AG04450 (cell line): ENCODE measurements at regions not wholly inside any gene's neighbourhood (a gene's known extent, or its start where the extent isn't known, plus 50 kb on each side); places are given as distances from the start of the nearest gene placed in this dataset.

Experiments
- CTCF ChIA-PET: fragments of 300-600, 350-600 bp; formaldehyde crosslinking; extraction: SDS; loops from one replicate; lab custom pipeline; 2022; ENCODE audit warnings: antibody characterized with exemption, inconsistent platforms; lab: Charles Lee
- POLR2A ChIA-PET: fragments of 350-600 bp; formaldehyde crosslinking; extraction: SDS; loops from one replicate; lab custom pipeline; 2021; ENCODE audit warnings: antibody characterized with exemption, inconsistent platforms; lab: Yijun Ruan, JAX
- DNase-seq: peaks from one replicate; pipeline ENCODE4 v3.0.0-alpha.2; 2011; ENCODE audit warnings: low read depth, low spot score
- H3K27ac ChIP-seq: one replicate; pipeline ENCODE4 v1.5.1; 2012; ENCODE audit warnings: low read depth, low read length, control low read depth
- H3K27me3 ChIP-seq: one replicate; pipeline ENCODE4 v1.6.0; 2012; ENCODE audit warnings: low read length; ENCODE audit not compliant: control insufficient read depth, insufficient read depth
- H3K4me3 ChIP-seq: 2 replicates; pipeline ENCODE4 v1.5.1; 2011; ENCODE audit warnings: mild to moderate bottlenecking, low read depth, low read length, control low read depth
- H3K9me3 ChIP-seq: 2 replicates; pipeline ENCODE4 v1.5.1; 2012; ENCODE audit warnings: low read length; ENCODE audit not compliant: control insufficient read depth, insufficient read depth
- TF ChIP-seq, protein P1 (sequence below): IDR thresholded peaks from 2 replicates; pipeline ENCODE4 v1.5.1; 2011; ENCODE audit warnings: low read depth, low read length, control low read depth, inconsistent platforms

DNA sequence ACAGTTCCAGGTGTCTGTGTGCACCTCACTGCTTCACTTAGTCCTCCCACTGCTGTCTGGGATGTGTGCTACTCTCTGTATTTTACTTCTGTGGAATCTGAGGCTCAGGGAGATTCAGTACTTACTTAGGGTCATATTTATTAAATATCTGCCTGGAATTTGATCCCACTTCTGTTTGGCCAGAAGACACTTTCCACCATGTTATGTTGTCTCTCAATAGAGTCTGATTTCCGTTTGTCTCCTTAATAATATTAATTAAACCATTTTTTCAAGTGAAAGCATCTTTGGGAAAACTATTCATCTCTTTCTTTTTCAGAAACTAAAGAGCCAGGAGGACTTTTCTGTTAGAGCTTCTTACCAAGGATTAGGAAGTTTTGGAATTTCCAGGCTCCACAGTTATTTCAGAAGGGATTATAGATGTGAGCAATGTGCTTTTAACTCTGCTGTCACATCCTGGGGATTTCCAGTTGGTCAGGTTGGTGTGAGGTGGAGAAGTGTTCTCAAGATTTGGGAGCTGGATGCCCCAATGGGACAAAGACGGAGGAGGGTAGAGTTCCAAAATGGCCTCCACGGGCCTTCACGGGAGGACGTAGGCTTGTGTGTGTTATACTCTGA lies 156.8 kb upstream of the RALGAPA2 start:
- ChIA-PET POLR2A (no interaction called here), CTCF (interaction anchor here (1.0 to 1.4 kb wide), 2 partner anchors 10 to 366 kb away, joined by 3 read pairs; no protein-coding TSS in a partner anchor)
- H3K4me3 ChIP-seq: no peak overlapping the region
- H3K9me3 ChIP-seq: no peaks in the 10 kb centered on the region; the same call in 1 of the 2 replicates
- TF ChIP-seq, protein P1, sequence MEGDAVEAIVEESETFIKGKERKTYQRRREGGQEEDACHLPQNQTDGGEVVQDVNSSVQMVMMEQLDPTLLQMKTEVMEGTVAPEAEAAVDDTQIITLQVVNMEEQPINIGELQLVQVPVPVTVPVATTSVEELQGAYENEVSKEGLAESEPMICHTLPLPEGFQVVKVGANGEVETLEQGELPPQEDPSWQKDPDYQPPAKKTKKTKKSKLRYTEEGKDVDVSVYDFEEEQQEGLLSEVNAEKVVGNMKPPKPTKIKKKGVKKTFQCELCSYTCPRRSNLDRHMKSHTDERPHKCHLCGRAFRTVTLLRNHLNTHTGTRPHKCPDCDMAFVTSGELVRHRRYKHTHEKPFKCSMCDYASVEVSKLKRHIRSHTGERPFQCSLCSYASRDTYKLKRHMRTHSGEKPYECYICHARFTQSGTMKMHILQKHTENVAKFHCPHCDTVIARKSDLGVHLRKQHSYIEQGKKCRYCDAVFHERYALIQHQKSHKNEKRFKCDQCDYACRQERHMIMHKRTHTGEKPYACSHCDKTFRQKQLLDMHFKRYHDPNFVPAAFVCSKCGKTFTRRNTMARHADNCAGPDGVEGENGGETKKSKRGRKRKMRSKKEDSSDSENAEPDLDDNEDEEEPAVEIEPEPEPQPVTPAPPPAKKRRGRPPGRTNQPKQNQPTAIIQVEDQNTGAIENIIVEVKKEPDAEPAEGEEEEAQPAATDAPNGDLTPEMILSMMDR: no peak
- no peaks in the 10 kb centered on the region for H3K27me3 ChIP-seq
- H3K27ac ChIP-seq: no peak overlapping the region
- no peak for DNase-seq

GRCh38 chr20:20864351-20865096 lies 152.1 kb upstream of the RALGAPA2 start:
- TF ChIP-seq, protein P1: peak; percentile 19; the same call in 1 of the 2 replicates
- POLR2A ChIA-PET: no interaction called here
- no peak overlapping the region for H3K27ac ChIP-seq
- H3K27me3 ChIP-seq: no peaks in the 10 kb centered on the region
- CTCF ChIA-PET: interaction anchor here (0.6 to 1.3 kb wide), 3 partner anchors 49 to 737 kb away, joined by 3 to 7 read pairs (median 4); no protein-coding TSS in a partner anchor
- DNase-seq: no peak
- H3K9me3 ChIP-seq: no peaks in the 10 kb centered on the region
- no peak overlapping the region for H3K4me3 ChIP-seq

- ChIA-PET CTCF (interaction anchor here (0.6 to 4.2 kb wide), 31 partner anchors 9 to 730 kb away, joined by 3 to 88 read pairs (median 4); no protein-coding TSS in a partner anchor), POLR2A (no interaction called here)
- H3K27me3 ChIP-seq: no peaks in the 10 kb centered on the region
- TF ChIP-seq, protein P1: peak; percentile 84
- H3K4me3 ChIP-seq: no peak overlapping the region
- no peak overlapping the region for H3K27ac ChIP-seq
- H3K9me3 ChIP-seq: no peaks in the 10 kb centered on the region
- DNase-seq: peak; percentile 36
Measured at GRCh38 chr20:20860078-20860806, 147.8 kb upstream of the RALGAPA2 start.

DNA sequence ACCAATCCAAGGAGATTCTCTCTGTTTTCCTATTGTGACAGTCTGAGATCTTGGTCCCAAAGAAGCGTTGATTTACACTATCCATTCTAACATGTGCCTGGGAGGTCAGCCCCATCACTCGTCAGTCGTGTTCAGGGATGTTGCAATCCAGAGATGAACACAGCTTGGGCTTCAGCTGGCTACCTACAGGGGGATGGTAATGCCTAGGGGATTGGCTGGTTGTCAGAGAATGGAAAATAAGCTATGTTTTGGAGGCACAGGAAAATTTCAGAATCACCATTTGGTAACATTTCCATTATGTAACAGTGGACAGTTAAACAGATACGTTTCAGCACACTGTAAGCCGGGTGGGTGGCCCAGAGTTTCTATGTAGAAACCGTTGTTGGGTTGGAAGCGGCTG lies 147.1 kb upstream of the RALGAPA2 start:
- POLR2A ChIA-PET: no interaction called here
- CTCF ChIA-PET: interaction anchor here (0.6 to 4.2 kb wide), 21 partner anchors 9 to 716 kb away, joined by 3 to 88 read pairs (median 6); no protein-coding TSS in a partner anchor
- H3K9me3 ChIP-seq: no peaks in the 10 kb centered on the region
- H3K27ac ChIP-seq: no peak overlapping the region
- H3K27me3 ChIP-seq: no peaks in the 10 kb centered on the region
- H3K4me3 ChIP-seq: no peak overlapping the region
- DNase-seq: no peak
- TF ChIP-seq, protein P1: no peak
